Stimulated activated CD8-positive, alpha-beta memory T cell treated with anti-CD3 and anti-CD28 coated beads, Interleukin-7, amount 100 ng/mL, for 4 hours (primary cell): ENCODE measurements at regions not wholly inside any gene's neighbourhood (a gene's known extent, or its start where the extent isn't known, plus 50 kb on each side); places are given as distances from the start of the nearest gene placed in this dataset.
"Not testable (repeated sequence)": the region's sequence is repeated elsewhere in the genome, so short reads cannot be mapped to it uniquely, and the experiment has no call there.

Experiments used
- DNase-seq, 2 donors: peaks; one replicate each; pipeline ENCODE4 v3.0.0-alpha.2; 2020; ENCODE audit warnings: low read depth in 2 of 2

DNA sequence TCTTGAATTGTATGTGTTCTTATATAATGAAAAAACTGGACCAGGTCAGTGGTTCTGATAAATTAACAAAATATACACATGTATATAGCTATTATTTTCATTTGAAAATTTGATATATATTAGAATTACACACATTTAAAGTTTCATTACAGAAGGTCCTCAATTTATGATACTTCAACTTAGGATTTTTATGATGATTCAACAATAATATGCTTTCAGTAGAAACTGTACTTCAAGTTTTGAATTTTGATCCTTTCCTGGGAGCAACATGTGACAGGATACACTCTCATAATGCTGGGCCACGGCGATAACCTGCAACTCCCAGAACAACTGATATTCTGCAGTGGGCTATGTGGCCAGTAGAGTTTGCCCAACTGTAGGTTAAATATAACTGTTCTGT is 344.7 kb downstream of the TAF11L14 start:
- no peak for DNase-seq

DNA sequence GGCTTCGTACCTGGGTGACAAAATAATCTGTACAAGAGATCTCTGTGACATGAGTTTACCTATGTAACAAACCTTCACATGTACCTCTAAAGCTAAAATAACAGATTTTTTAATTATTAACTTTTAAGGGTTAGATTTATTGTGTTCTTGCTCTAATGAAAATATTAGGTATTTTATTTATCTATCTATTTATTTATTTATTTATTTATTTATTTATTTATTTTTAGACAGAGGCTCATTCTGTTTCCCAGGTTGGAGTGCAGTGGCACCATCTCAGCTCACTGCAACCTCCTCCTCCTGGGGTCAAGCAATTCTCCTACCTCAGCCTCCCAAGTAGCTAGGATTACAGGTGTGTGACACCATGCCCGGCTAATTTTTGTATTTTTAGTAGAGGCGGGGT is 348.4 kb downstream of the TAF11L14 start:
- not testable (repeated sequence) for DNase-seq

DNA sequence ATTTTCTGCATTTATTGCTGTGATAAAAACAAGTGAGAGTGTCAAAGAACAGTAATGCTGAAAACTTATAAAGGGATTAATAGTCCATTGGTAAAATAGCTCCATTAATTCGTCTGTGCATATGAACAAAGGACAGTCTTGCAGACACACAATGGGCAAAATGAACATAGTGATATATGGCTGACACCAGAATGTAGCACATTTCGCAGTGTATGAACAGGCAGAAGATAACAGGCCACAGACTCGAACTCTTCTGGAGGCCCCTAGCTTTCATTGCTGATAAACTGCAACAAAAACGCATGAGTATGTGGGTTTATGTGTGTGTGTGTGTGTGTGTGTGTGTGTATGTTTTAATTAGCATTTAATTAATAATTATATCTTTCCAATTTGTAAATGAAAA is 354.8 kb downstream of the TAF11L14 start:
- DNase-seq, result no peak

DNA sequence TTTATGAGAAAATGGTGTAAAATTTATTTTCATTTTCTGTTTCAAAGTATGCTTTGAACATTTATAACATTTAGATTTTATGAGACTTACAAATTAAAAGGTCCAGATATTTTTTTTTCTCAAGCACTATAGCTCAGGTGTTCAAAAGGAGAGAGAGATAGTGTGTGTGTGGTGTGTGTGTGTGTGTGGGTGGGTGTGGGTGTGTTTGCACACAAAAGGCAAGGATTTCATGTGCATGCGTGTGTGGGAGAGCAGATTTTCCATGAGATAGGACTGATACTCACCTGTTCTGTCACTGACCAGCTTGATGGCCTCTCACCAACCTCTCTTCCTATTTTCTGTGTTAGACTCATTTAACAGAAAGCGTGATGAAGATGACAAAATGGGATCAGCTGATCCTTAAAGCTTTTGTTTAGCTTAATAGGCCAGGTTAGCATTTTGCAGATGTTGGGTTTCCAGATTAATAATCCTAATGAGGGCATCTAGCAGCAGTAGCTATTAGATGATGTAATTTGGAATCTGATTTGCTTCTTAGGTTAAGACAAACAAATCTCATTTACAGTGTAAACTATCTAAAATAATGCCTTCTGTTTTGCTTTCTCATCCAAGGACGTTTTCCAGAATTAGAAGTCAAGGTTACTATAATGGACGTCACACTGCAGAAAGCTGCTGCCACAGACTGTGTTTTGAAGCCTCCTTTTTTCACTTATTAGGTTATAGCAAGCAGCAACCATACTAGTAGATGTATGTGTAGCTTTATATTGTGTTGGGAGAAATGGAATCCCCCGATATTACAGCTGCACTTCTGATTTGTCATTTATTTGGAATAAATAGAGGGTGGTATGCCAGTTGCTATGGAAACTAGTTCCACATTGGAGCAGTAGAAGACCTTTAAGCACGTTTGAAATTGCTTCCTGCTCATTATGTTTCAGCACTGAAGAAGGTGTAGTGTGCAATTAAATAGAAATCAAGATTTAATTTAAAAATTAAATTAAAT is 355.6 kb downstream of the TAF11L14 start:
- no peak for DNase-seq

DNA sequence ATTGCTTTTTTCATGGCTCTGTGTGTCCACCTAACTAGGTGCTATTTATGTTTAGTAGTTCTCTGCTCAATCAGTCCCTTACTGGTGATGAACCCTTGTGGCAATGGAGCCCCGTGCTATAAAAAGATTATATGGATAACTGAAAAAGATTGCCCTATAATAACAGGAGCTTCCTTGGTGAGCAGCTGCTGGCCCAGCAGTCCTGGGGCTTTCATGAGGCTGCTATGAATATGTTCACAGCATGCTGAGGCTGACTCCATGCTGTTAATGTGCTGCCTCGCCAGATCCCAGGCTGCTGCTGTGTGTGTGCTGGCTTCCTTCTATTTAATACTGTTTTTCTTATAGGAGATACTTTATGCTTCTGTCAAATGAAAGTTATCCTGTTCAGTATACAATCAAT is 357.5 kb downstream of the TAF11L14 start:
- no peak for DNase-seq

DNA sequence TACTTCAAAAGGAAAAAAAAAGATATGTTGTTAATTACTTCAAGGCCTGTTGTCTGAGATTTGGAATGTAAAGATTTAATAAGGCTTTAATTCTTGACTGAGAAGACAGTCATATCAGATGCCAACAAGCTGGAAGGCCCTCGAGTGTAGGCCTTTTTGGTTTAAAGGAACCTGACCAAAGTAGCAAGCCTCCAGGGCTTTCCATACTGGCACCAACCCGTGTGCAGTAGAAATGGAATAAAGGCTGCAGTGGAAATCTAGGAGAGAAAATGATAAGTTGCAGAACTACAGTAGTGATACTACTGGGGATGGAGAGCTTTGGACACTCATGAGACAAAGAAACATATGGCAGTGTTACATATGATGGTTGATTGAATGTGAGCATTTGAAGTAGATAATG is 358.0 kb downstream of the TAF11L14 start:
- no peak for DNase-seq

DNA sequence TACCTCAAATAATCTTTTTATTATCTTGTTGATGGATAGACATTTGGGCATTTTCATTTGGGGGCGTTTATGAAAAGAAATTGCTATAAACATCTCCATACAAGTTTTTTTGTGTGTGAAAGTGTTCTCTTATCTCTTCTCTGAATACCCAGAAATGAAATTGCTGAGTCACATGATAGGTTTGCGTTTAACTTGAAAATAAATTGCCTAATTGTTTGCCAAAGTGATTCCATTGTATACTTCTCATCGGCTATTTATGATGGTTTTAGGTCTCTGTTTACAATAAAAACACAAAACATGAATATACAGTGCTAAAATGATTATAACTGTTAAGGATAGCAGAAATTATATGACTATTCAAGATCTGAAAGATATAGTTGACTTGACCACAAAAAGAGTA is 361.7 kb downstream of the TAF11L14 start:
- no peak for DNase-seq

DNA sequence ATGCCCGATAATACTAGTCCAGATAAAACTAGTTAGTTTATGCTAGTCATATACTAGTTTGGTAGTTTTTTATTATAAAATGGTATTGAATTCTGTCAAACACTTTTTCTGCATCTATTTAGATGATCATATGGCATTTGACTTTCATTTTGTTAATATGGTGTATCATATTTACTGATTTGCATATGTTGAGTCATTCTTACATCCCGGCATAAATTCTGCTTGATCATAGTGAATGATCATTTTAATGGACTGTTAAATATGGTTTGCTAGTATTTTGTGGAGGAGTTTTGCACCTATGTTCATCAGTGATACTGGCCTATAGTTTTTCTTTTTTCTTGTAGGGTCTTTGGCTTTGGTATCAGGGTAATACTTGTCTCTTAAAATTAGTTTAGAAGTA is 365.6 kb downstream of the TAF11L14 start:
- DNase-seq, result no peak

DNA sequence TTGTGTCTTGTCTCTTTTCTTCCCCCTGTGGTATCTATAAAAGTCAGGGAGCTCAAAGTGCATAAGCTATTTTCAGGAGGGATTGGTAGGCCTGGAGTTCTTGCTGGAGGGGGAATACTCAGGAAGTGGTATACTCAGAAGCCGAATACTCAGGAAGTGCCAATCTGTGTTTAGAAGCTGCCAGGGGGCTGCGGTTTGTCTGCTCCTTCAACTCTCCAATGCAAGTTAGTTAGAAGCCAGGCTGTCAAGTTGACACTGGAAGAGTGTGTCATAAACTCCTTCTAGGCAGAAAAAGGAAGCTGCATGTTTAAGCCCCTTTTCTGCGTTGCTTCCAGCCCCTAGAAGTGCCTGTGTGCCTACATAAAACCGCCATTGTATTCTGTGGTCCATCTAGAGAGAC is 366.5 kb downstream of the TAF11L14 start:
- no peak for DNase-seq

DNA sequence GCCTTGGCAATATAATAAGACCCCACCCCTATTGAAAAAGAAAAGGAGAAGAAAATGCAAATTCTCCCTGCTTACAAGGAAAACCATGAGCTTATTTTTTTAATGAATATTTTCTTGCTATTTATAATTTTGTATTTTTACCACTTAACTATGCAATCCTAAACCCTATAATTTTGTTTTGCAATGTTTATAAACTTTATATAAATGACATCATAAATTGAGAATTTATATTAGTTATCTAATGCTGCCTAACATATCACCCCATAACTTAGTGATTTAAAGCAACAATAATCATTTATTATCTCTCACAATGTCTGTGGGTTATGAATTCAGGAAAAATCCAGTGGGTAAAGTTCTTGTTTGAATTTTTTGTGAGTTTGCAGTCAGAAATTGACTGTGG is 369.1 kb downstream of the TAF11L14 start:
- no peak for DNase-seq

DNA sequence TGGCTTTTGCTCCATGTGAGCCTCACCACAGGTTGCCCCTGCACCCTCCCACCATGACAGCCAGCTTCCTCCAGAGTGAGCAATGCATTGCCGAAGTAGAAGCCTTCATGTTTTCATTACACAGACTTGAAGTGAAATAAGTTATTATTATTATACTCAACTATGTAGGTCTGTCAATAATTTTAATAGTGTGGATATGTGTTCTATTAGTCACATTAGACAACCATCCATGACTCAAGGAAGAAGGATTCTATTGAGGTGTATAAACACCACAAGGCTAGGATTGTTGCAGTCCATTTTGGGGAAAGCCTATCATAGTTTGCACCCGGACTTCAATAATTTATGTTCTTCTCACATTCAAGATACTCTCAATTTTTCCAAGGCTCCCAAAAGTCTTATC is 369.5 kb downstream of the TAF11L14 start:
- DNase-seq, result no peak

DNA sequence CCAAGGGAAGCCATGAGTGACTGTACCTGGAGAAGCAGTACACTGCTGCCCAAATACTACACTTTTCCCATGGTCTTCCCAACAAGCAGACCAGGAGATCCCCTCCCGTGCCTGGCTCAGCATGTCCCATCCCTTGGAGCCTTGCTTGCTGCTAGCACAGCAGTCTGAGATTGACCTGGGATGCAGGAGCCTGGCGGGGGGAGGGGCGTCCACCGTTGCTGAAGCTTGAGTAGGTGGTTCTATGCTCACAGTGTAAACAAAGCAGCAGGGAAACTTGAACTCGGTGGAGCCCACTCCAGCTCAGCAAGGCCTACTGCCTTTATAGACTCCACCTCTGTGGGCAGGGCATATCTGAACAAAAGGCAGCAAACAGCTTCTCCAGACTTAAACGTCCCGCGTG is 372.0 kb downstream of the TAF11L14 start:
- not testable (repeated sequence) for DNase-seq

DNA sequence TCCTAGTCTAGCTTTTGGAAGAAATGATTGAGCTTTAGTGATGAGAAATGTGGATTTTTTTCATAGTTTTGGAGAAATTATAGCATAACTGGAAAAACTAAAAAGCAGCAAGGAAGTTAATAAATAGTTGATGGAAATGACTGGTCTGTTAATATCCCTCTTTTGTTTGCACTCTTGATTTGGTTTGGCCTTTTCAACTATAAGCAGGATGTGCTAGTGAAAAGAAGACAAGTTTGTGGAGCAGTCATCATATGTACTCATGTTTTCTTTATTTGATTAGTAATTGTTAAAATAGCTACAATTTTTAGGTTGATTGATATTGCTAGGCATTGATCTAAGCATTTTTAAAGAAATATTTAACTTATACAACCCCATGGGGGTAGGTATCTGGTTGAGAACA is 374.7 kb downstream of the TAF11L14 start:
- no peak for DNase-seq

DNA sequence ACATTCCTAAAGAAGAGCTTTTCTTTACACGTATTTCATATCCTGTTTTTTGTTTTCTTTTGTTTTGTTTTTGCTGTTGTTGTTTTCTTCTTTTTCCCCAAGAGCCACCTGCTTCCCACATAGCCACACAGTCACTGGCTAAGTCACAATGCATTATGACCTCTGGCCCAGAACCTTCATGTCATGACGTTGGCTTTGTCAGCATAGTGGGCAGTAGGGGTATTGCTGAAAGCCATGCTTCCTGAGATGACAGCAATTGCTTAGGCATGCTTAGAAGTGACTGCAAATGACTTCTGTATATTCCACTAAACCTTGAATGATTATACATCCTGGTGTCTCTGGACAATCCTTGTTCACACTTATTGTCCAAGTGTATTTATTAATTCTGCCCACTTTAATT is 375.8 kb downstream of the TAF11L14 start:
- DNase-seq, result no peak

DNA sequence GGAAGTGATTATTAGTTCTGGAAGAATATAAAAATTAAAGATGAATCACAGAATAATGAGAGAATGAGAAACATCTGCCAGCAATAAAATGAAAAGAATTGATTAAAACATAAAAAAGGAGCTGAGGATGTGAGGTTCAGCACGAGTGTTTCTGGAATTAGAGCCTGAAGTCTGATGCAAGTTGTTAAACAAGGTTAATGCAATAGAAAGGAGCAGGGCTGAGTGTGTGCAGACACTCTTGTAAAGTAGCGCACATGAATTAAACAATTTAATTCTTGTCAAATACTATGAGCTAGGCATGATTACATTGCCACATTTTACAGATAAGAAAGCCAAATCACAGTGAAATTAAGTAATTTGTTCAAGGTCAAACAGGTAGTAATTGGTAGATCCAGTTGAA is 384.2 kb downstream of the TAF11L14 start:
- no peak for DNase-seq

DNA sequence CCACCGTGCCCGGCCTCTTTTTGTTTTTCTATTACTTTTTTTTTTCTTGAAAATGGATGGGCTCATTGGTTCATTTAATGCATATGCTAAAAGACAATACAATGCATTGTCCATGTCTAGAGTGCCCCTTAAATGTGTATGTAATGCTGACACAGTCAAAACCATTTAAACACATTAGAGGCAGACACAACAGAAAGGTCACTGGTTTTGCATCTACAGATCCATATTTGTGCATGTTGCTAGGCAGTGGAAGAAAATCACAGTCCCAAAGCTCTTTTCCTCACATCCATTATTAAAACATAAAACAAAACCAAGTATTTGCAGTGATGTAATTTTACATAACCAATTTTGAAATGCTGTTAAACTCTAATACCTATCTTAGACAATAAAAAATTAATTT is 389.0 kb downstream of the TAF11L14 start:
- no peak for DNase-seq

DNA sequence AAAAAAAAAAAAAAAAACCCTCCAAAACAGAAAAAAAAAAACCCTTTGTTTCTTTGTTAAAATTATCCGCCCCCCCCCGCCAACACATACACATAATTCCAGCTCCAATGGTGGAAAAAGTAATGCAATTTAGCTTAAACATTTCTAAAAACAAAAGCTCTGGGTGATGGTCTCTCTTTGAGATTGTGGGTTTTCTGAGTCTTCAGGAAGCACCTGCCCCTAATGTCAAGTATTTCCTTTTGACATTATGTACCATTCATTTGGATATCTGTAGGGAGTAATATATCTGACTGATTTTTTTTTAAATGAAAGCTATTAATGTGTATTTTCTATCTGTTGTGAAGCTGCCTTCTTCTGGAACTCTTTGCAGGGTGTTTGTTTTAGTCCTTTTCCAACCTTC is 389.7 kb downstream of the TAF11L14 start:
- DNase-seq, result no peak

DNA sequence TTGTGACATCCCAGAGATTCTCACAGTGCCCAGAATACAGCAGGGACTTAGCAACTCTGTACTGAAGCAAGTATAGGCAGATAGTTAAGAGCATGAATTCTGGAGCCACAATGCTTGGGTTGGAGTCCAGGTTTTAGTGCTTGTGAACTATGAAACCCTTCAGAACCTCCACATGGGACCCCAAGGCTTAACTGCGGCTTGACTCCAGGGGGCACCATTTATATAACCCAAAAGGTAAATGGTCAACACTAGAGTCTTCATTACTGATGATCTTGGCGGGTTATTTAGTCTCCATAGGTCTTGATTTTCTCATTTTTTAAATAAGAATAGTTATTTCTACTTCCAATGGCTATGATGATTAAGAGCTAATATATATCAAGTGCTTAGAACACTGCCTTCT is 390.3 kb downstream of the TAF11L14 start:
- no peak for DNase-seq

DNA sequence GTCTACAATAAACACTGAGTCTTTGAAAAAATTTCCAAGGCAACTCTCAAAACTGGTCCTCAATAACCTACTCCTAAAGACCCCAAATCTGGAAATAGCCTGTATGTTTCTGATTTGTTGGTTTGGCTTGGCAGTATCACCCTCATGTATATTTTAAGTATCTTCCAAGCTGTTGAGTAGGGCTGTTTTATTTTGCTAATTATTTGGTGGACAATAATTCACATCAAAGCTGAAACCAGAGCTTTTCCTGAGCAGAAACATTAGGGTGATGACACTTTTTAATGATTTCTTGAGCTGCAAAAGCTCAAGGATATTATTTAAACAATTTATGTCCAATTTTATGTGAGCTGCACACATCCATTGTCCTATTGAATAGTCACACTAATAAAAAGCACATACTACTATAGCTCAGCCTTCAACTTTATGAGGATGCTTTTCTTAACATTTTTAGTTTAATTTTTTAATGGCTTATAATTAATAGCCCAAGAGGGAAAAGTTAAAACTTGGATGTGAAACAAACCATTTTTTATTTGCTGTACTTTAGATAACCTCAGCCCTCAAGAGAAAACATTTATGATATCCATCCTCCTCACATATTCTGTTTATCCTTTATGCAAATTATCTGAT is 393.1 kb downstream of the TAF11L14 start:
- no peak for DNase-seq

DNA sequence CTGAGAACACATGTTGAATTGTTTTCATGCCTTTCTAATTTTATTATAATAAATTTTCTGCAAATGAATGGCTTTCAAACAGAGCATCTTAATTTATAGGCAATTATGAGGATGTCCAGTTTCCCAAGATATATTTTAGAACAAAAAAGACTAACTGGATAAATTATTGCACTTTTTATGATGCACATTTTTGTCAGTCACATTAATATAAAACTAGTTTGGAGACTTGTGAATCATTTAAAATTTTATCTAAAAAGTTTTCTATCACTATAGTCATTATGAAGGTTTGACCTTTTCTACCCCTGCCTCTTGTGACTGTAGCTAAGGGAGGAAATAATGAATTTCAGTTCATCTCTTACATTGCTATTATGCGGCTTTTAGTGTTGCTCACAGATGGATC is 393.8 kb downstream of the TAF11L14 start:
- DNase-seq, result no peak

DNA sequence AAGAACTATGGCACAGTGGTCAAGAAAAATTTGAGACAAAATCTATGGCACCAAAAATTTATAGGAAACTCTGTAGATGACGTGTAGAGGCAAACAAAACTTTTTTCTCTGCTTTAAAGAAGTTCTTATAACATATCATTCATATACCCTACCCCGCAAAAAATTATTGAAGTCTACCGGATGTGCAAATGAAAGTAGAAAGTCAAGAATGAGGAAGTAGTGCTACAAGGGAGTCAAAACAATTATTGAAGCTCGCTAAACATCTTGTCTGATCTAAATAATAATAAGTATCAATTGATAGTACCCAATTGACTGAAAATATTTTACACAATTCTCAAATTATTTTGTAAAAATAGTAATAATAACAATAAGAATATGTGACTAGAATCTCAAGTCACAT is 398.5 kb downstream of the TAF11L14 start:
- no peak for DNase-seq

DNA sequence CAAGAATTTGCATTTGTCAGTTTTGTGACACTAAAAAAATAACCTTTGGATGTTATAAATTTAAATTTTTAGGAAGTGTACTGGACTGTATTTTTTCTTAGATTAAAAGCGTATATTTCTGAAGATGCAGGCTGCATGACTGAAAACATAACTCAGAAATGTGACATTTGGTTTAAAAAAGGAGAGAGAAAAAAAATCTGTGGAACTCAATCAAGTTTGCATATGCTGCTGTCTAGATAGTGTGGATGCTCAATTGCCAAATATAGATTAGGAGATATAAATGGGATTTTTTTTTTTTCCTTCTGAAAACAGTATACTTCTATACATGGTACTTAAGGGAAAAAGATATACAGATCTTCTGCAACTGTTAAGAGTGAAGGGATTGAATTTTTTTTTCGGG is 402.3 kb downstream of the TAF11L14 start:
- no peak for DNase-seq

DNA sequence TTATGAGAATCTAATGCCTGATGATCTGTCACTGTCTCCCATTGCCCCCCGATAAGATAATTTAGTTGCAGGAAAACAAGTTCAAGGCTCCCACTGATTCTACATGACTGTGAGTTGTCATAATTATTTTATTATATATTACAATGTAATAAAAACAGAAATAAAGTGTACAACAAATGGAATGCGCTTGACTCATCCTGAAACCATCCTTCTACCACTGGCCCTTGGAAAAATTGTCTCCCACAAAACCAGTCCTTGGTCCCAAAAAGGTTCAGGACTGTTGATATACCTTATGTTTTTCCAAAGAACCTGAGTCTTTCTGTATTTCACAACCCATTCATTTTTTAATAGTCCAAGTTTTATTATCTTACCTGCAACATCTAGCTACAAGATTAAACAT is 403.5 kb downstream of the TAF11L14 start:
- no peak for DNase-seq
